Endothelial cell of hepatic sinusoid (primary cell): ENCODE measurements at regions not wholly inside any gene's neighbourhood (a gene's known extent, or its start where the extent isn't known, plus 50 kb on each side); places are given as distances from the start of the nearest gene placed in this dataset.

ENCODE experiments used
- in situ Hi-C: cut with HindIII; loops from 2 replicates; pipeline ENCODE4 v1.10.0; 2017; ENCODE audit warnings: low sequenced_read_pairs

- in situ Hi-C loops: no loop called here
Observed at GRCh38 chr13:42720113-42720857, 61.1 kb upstream of the FAM216B start.

- in situ Hi-C loops: no loop called here
Observed at GRCh38 chr13:42720858-42721219, 60.5 kb upstream of the FAM216B start.

GRCh38 chr13:42722883-42723539, 58.4 kb upstream of the FAM216B start:
- in situ Hi-C loops: no loop called here

GRCh38 chr13:42728507-42729180, 52.7 kb upstream of the FAM216B start:
- in situ Hi-C loops: no loop called here

- in situ Hi-C loops: no loop called here
Observed at GRCh38 chr13:42729857-42730402, 51.5 kb upstream of the FAM216B start.
